ENCODE measurements at regions not wholly inside any gene's neighbourhood (a gene's known extent, or its start where the extent isn't known, plus 50 kb on each side); places are given as distances from the start of the nearest gene placed in this dataset.

GRCh38 chr19:32268381-32268780 is 77.0 kb upstream of the ZNF507 start:
- no peak overlapping the region for H3K4me3 ChIP-seq
- ATAC-seq (ENCODE audit: low FRiP score in 2 of 2) = no peak
- TF ChIP-seq CTCF (IDR thresholded peaks at IDR 0.05) (no peak), POLR2A (IDR thresholded peaks at IDR 0.05) (no peak), EP300 (IDR thresholded peaks at IDR 0.05) (no peak), POLR2AphosphoS5 (IDR thresholded peaks at IDR 0.05) (no peak)
- H3K9me3 ChIP-seq = no peaks in the 10 kb centered on the region
- H3K36me3 ChIP-seq = no peaks in the 10 kb centered on the region
- H3K27me3 ChIP-seq = no peaks in the 10 kb centered on the region
- no peak for DNase-seq
- H3K27ac ChIP-seq = no peak overlapping the region
- H3K4me1 ChIP-seq = no peaks in the 10 kb centered on the region
- WGBS, 2 donors = 77 to 86% methylated on average over 3 of the region's 3 CpGs

GRCh38 chr19:32269831-32270230 is 75.6 kb upstream of the ZNF507 start:
- WGBS, 2 donors = 48 to 63% methylated on average over 4 to 5 of the region's 5 CpGs
- Histone ChIP-seq H3K27me3 (no peaks in the 10 kb centered on the region), H3K4me1 (no peaks in the 10 kb centered on the region), H3K9me3 (no peaks in the 10 kb centered on the region), H3K36me3 (no peaks in the 10 kb centered on the region), H3K27ac (no peak overlapping the region), H3K4me3 (no peak overlapping the region)
- TF ChIP-seq CTCF (IDR thresholded peaks at IDR 0.05) (no peak), EP300 (IDR thresholded peaks at IDR 0.05) (no peak), POLR2A (IDR thresholded peaks at IDR 0.05) (no peak), POLR2AphosphoS5 (IDR thresholded peaks at IDR 0.05) (no peak)
- no peak for DNase-seq
- ATAC-seq (ENCODE audit: low FRiP score in 2 of 2) = no peak

DNA sequence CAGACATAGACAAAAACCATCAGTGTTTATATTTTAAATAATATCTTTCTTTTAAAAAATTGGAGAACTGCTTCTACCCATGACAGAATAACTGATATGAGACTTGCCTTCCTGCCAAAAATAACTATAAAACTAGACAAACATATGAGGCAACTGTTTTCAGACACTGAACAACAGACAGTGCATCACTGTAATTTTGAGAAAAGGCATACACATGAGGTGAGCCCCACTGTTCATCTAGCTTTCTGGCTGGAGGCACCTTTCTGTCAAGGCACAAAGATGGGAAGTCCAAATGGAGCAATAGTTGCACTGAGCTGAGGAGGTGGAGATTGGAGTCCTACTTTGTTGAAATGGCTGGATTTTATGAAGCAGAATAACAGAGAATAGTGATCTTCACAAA is 71.9 kb upstream of the ZNF507 start:
- H3K27ac ChIP-seq = no peak overlapping the region
- no peak overlapping the region for H3K4me3 ChIP-seq
- DNase-seq (no peak), ATAC-seq (ENCODE audit: low FRiP score in 2 of 2) (peak in 1 of 2 donors; percentile 77)
- no peaks in the 10 kb centered on the region for H3K9me3 ChIP-seq
- H3K27me3 ChIP-seq = no peaks in the 10 kb centered on the region
- no peaks in the 10 kb centered on the region for H3K36me3 ChIP-seq
- no peak for TF ChIP-seq CTCF (IDR thresholded peaks at IDR 0.05)
- no peak for TF ChIP-seq EP300 (IDR thresholded peaks at IDR 0.05)
- no peak for TF ChIP-seq POLR2AphosphoS5 (IDR thresholded peaks at IDR 0.05)
- TF ChIP-seq POLR2A (IDR thresholded peaks at IDR 0.05) = no peak
- no peaks in the 10 kb centered on the region for H3K4me1 ChIP-seq

GRCh38 chr19:32287086-32287485 is 58.3 kb upstream of the ZNF507 start:
- no peak for DNase-seq
- H3K36me3 ChIP-seq = no peaks in the 10 kb centered on the region
- no peaks in the 10 kb centered on the region for H3K9me3 ChIP-seq
- ATAC-seq (ENCODE audit: low FRiP score in 2 of 2) = peak in 1 of 2 donors; percentile 5
- H3K4me1 ChIP-seq = no peaks in the 10 kb centered on the region
- H3K4me3 ChIP-seq = no peak overlapping the region
- no peaks in the 10 kb centered on the region for H3K27me3 ChIP-seq
- 42 to 57% methylated on average over 4 of the region's 4 CpGs for WGBS, 2 donors
- TF ChIP-seq EP300 (IDR thresholded peaks at IDR 0.05) = no peak
- no peak for TF ChIP-seq POLR2AphosphoS5 (IDR thresholded peaks at IDR 0.05)
- TF ChIP-seq CTCF (IDR thresholded peaks at IDR 0.05) = no peak
- no peak for TF ChIP-seq POLR2A (IDR thresholded peaks at IDR 0.05)
- no peak overlapping the region for H3K27ac ChIP-seq

GRCh38 chr19:32287811-32288227 is 57.6 kb upstream of the ZNF507 start:
- no peaks in the 10 kb centered on the region for H3K36me3 ChIP-seq
- H3K27ac ChIP-seq = no peak overlapping the region
- no peak overlapping the region for H3K4me3 ChIP-seq
- WGBS, 2 donors = 10 to 34% methylated on average over 3 to 12 of the region's 12 CpGs
- ATAC-seq (ENCODE audit: low FRiP score in 2 of 2) (peak in 1 of 2 donors; percentile 88), DNase-seq (peak in 1 of 2 donors; percentile 26)
- no peaks in the 10 kb centered on the region for H3K4me1 ChIP-seq
- peak in 2 of 6 experiments; percentile 14 to 19 for TF ChIP-seq CTCF (IDR thresholded peaks at IDR 0.05)
- TF ChIP-seq POLR2AphosphoS5 (IDR thresholded peaks at IDR 0.05) = no peak
- TF ChIP-seq EP300 (IDR thresholded peaks at IDR 0.05) = no peak
- no peak for TF ChIP-seq POLR2A (IDR thresholded peaks at IDR 0.05)
- no peaks in the 10 kb centered on the region for H3K27me3 ChIP-seq
- no peaks in the 10 kb centered on the region for H3K9me3 ChIP-seq

Measured in upper lobe of left lung (tissue), 6 donors.